Loucy (cell line): ENCODE measurements at regions not wholly inside any gene's neighbourhood (a gene's known extent, or its start where the extent isn't known, plus 50 kb on each side); places are given as distances from the start of the nearest gene placed in this dataset.

Source experiments
- H2AFZ ChIP-seq: fragments of 200-600 bp; sonication (generic); 2 replicates; pipeline ENCODE4 v1.6.0; 2016; ENCODE audit warnings: antibody characterized with exemption, mild to moderate bottlenecking, low read length, moderate library complexity
- H3F3A ChIP-seq: fragments of 200-600 bp; 2 replicates; pipeline ENCODE4 v1.6.0; 2016; ENCODE audit warnings: antibody characterized with exemption, low read depth, mild to moderate bottlenecking
- H3K27me3 ChIP-seq: fragments of 200-600 bp; sonication (generic); 2 replicates; pipeline ENCODE4 v1.6.1; 2014; ENCODE audit warnings: low read length, mild to moderate bottlenecking; ENCODE audit not compliant: insufficient read depth, poor library complexity, severe bottlenecking
- H3K36me3 ChIP-seq: fragments of 200-600 bp; sonication (generic); 2 replicates; pipeline ENCODE4 v1.6.1; 2016; ENCODE audit warnings: low read length; ENCODE audit not compliant: insufficient read depth
- H3K4me1 ChIP-seq: fragments of 200-600 bp; sonication (generic); 2 replicates; pipeline ENCODE4 v1.5.1; 2014; ENCODE audit warnings: low read length, mild to moderate bottlenecking; ENCODE audit not compliant: insufficient read depth, poor library complexity, severe bottlenecking
- H3K4me2 ChIP-seq: fragments of 200-600 bp; sonication (generic); 2 replicates; pipeline ENCODE4 v1.6.0; 2014; ENCODE audit warnings: antibody characterized with exemption, low read length, low read depth, mild to moderate bottlenecking; ENCODE audit not compliant: poor library complexity, severe bottlenecking
- H3K4me3 ChIP-seq: fragments of 200-600 bp; sonication (generic); 2 replicates; pipeline ENCODE4 v1.5.1; 2014; ENCODE audit warnings: low read length, mild to moderate bottlenecking, mixed read lengths; ENCODE audit not compliant: poor library complexity, severe bottlenecking
- H3K79me2 ChIP-seq: fragments of 200-600 bp; sonication (generic); 2 replicates; pipeline ENCODE4 v1.6.1; 2014; ENCODE audit warnings: low read length; ENCODE audit not compliant: insufficient read depth
- H3K9ac ChIP-seq: fragments of 200-600 bp; sonication (generic); 2 replicates; pipeline ENCODE4 v1.6.0; 2014; ENCODE audit warnings: mild to moderate bottlenecking, low read depth, low read length, moderate library complexity; ENCODE audit not compliant: poor library complexity, severe bottlenecking
- H3K9me2 ChIP-seq: fragments of 200-600 bp; sonication (generic); replicated peaks from 2 replicates; pipeline ENCODE4 v1.6.1; 2016; ENCODE audit warnings: low read depth, low read length, mixed read lengths
- H3K9me3 ChIP-seq: fragments of 200-600 bp; sonication (generic); 2 replicates; pipeline ENCODE4 v1.6.1; 2014; ENCODE audit warnings: mild to moderate bottlenecking, antibody characterized with exemption, low read length, low read depth; ENCODE audit not compliant: insufficient read depth
- H4K20me1 ChIP-seq: fragments of 200-600 bp; sonication (generic); 2 replicates; pipeline ENCODE4 v1.6.0; 2014; ENCODE audit warnings: antibody characterized with exemption, low read length, mild to moderate bottlenecking; ENCODE audit not compliant: insufficient read depth, poor library complexity, severe bottlenecking
- EZH2phosphoT487 ChIP-seq: fragments of 200-600 bp; IDR thresholded peaks from 2 replicates; pipeline ENCODE4 v1.6.1; 2018; ENCODE audit warnings: antibody characterized with exemption, mild to moderate bottlenecking, moderate library complexity, borderline replicate concordance
- TF ChIP-seq, protein P1 (sequence below): fragments of 200-600 bp; sonication (generic); conservative IDR thresholded peaks from 2 replicates; pipeline ENCODE4 v1.5.1; 2014; ENCODE audit warnings: mild to moderate bottlenecking, antibody characterized with exemption, low read length

DNA sequence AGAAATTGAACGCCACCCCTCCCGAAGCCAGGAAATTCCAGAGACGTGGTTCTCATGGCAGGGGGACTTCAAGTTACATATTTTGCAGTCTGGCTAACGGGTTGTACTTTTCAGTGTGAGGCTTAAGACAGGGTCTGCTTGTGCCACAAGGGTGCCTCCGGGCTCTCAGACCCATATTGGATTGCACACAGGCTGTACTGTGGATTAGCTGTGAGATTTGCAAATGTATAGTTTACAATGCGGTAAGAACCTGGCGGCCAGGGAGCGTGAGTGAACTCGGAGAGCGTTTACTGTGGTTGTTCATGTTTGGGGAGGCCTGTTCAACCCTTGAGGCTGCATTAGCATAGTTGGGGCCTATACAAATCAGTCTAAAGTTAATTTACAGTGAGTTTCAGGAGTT, 143.9 kb upstream of the SIX2 start:
- no peaks in the 10 kb centered on the region for H3K36me3 ChIP-seq
- no peaks in the 10 kb centered on the region for H3F3A ChIP-seq
- peaks cover 4% of the 10 kb centered on the region for H3K4me1 ChIP-seq
- H3K4me2 ChIP-seq, result no peak overlapping the region
- no peaks in the 10 kb centered on the region for H3K27me3 ChIP-seq
- TF ChIP-seq, protein P1, sequence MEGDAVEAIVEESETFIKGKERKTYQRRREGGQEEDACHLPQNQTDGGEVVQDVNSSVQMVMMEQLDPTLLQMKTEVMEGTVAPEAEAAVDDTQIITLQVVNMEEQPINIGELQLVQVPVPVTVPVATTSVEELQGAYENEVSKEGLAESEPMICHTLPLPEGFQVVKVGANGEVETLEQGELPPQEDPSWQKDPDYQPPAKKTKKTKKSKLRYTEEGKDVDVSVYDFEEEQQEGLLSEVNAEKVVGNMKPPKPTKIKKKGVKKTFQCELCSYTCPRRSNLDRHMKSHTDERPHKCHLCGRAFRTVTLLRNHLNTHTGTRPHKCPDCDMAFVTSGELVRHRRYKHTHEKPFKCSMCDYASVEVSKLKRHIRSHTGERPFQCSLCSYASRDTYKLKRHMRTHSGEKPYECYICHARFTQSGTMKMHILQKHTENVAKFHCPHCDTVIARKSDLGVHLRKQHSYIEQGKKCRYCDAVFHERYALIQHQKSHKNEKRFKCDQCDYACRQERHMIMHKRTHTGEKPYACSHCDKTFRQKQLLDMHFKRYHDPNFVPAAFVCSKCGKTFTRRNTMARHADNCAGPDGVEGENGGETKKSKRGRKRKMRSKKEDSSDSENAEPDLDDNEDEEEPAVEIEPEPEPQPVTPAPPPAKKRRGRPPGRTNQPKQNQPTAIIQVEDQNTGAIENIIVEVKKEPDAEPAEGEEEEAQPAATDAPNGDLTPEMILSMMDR, result no peak
- no peak for TF ChIP-seq EZH2phosphoT487
- no peak overlapping the region for H3K9ac ChIP-seq
- no peaks in the 10 kb centered on the region for H4K20me1 ChIP-seq
- H3K79me2 ChIP-seq, result no peaks in the 10 kb centered on the region
- H3K4me3 ChIP-seq, result no peak overlapping the region
- H3K9me2 ChIP-seq, result no peaks in the 10 kb centered on the region
- H3K9me3 ChIP-seq, result no peaks in the 10 kb centered on the region
- no peak overlapping the region for H2AFZ ChIP-seq

DNA sequence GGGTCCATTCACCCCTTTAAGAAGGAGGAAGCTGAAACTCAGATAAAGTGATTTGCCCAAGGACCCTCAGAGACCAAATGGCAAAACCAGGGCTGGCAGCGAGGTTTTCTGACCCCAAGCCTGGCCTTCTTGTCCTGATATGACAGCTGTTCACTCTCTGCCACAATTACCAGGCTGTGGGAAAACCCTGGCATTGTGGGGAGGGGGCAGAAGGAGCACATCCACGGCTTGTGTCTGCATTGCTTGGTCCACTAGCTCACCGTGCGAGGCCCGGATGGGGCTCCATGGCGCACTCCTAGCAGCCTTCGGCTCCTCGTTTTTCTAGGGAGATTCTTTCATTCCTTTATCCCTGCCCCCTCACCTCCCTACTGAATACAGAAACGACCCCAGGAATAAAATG, 143.4 kb upstream of the SIX2 start:
- Histone ChIP-seq H2AFZ (no peak overlapping the region), H3K9me2 (no peaks in the 10 kb centered on the region), H3K4me1 (peaks cover 4% of the 10 kb centered on the region), H3K79me2 (no peaks in the 10 kb centered on the region), H3F3A (no peaks in the 10 kb centered on the region), H3K36me3 (no peaks in the 10 kb centered on the region), H4K20me1 (no peaks in the 10 kb centered on the region), H3K4me2 (no peak overlapping the region), H3K9me3 (no peaks in the 10 kb centered on the region), H3K27me3 (no peaks in the 10 kb centered on the region), H3K4me3 (no peak overlapping the region), H3K9ac (no peak overlapping the region)
- TF ChIP-seq, protein P1, result no peak
- TF ChIP-seq EZH2phosphoT487, result no peak

- no peak for TF ChIP-seq EZH2phosphoT487
- TF ChIP-seq, protein P1, result no peak
- 0 out of 2 replicates have a peak overlapping the region, but pooled peaks have one; percentile 7 for H2AFZ ChIP-seq
- H3F3A ChIP-seq, result no peaks in the 10 kb centered on the region; the same call in 1 of the 2 replicates
- no peak overlapping the region for H3K4me2 ChIP-seq
- no peaks in the 10 kb centered on the region for H4K20me1 ChIP-seq
- H3K4me3 ChIP-seq, result no peak overlapping the region
- H3K79me2 ChIP-seq, result no peaks in the 10 kb centered on the region
- H3K9me2 ChIP-seq, result no peaks in the 10 kb centered on the region
- no peaks in the 10 kb centered on the region for H3K36me3 ChIP-seq
- H3K9me3 ChIP-seq, result no peaks in the 10 kb centered on the region
- no peak overlapping the region for H3K9ac ChIP-seq
- no peaks in the 10 kb centered on the region for H3K27me3 ChIP-seq
- peaks cover 20% of the 10 kb centered on the region for H3K4me1 ChIP-seq
These were observed 136.0 kb upstream of the SIX2 start for GRCh38 chr2:45145073-45145899.
